ENCODE measurements at regions not wholly inside any gene's neighbourhood (a gene's known extent, or its start where the extent isn't known, plus 50 kb on each side); places are given as distances from the start of the nearest gene placed in this dataset.
"Not testable (repeated sequence)": the region's sequence is repeated elsewhere in the genome, so short reads cannot be mapped to it uniquely, and the experiment has no call there.

DNA sequence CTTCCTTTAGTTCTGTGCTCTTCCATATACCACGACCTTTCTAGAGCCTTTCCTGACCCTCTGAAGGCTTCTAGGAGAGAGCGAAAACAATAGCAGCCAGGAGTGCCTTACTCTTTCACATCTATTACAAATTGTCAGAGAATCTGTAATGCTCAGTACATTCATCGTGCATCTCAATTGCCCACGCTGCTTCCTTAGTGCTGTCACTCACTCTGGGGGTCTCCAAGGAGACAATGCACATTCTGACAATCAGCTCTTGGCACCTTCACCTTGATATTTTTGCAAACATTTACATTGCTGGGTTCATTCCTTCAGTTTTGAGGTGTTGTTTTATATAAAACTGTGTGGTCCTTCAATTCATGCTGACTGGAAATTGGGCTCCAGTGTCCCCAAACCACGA is 110.1 kb upstream of the GPR101 start:
- Mint-ChIP-seq H3K27ac (no peak overlapping the region), H3K36me3 (ENCODE audit: low read depth) (no peaks in the 10 kb centered on the region), H3K4me1 (peaks cover 2% of the 10 kb centered on the region), H3K4me3 (no peak overlapping the region), H3K27me3 (peaks cover 22% of the 10 kb centered on the region)
- no peaks in the 10 kb centered on the region for H3K9me3 ChIP-seq (ENCODE audit: control insufficient read depth, low read length, poor library complexity, severe bottlenecking)
- DNase-seq, result no peak
- no peak for ATAC-seq

DNA sequence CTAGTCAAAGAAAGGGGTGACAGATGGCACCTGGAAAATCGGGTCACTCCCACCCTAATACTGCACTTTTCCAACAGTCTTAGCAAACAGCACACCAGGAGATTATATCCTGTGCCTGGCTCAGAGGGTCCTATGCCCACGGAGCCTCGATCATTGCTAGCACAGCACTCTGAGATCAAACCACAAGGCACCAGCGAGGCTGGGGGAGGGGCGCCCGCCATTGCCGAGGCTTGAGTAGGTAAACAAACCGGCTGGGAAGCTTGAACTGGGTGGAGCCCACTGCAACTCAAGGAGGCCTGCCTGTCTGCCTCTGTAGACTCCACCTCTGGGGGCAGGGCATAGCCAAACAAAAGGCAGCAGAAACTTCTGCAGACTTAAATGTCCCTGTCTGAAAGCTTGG is 88.9 kb upstream of the GPR101 start:
- H3K4me3 Mint-ChIP-seq, DNase-seq, H3K27ac Mint-ChIP-seq: not testable (repeated sequence)

DNA sequence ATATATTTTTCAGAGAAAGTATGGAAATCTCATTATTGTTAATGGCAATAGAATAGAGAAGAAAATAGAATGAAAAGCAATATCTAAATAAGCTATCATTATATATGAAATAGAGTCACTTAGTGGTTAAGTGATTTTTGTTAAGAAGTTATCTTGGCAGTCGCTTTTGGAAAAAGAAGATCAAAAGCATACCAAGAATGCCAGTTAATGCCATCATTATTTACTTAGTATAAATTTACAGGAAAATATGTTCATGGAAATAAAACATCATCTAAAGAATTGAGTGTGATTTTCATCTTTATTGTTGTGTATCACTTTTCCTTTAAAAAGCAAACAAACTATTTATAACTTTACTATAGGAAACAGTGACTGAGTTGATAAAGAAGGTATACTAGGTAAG is 85.3 kb upstream of the GPR101 start:
- no peaks in the 10 kb centered on the region for H3K4me1 Mint-ChIP-seq
- no peaks in the 10 kb centered on the region for H3K36me3 Mint-ChIP-seq (ENCODE audit: low read depth)
- DNase-seq (no peak), ATAC-seq (no peak)
- H3K27ac Mint-ChIP-seq, result no peak overlapping the region
- H3K9me3 ChIP-seq (ENCODE audit: control insufficient read depth, low read length, poor library complexity, severe bottlenecking), result no peaks in the 10 kb centered on the region
- H3K27me3 Mint-ChIP-seq, result peaks cover 11% of the 10 kb centered on the region
- H3K4me3 Mint-ChIP-seq, result no peak overlapping the region

More for the DNA sequence above, 88.9 kb upstream of the GPR101 start:
- not testable (repeated sequence) for H3K36me3 Mint-ChIP-seq (ENCODE audit: low read depth); ATAC-seq; H3K9me3 ChIP-seq (ENCODE audit: control insufficient read depth, low read length, poor library complexity, severe bottlenecking); H3K4me1 Mint-ChIP-seq
- H3K27me3 Mint-ChIP-seq, result peaks cover 11% of the 10 kb centered on the region

DNA sequence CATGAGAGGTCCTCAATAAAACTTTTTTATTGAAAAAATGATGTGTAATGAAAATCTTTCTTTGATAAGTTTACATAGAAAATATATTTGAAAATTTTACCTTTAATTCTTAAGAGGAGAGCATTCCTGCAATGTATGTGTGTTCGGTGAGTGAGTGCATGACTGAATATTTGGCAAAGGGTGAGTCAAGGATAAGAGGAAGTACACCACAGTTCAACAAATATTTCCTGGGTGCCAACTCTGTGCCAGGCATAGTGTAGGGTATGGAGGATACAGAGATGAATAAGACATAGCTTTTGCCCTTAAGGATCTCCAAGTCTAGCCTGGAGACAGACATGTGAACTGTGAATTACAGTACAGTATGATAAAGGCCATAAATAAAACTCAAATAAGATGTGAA is 84.7 kb upstream of the GPR101 start:
- DNase-seq (no peak), ATAC-seq (no peak)
- no peak overlapping the region for H3K27ac Mint-ChIP-seq
- no peaks in the 10 kb centered on the region for H3K4me1 Mint-ChIP-seq
- H3K27me3 Mint-ChIP-seq, result peaks cover 11% of the 10 kb centered on the region
- no peak overlapping the region for H3K4me3 Mint-ChIP-seq
- H3K9me3 ChIP-seq (ENCODE audit: control insufficient read depth, low read length, poor library complexity, severe bottlenecking), result no peaks in the 10 kb centered on the region
- H3K36me3 Mint-ChIP-seq (ENCODE audit: low read depth), result no peaks in the 10 kb centered on the region

DNA sequence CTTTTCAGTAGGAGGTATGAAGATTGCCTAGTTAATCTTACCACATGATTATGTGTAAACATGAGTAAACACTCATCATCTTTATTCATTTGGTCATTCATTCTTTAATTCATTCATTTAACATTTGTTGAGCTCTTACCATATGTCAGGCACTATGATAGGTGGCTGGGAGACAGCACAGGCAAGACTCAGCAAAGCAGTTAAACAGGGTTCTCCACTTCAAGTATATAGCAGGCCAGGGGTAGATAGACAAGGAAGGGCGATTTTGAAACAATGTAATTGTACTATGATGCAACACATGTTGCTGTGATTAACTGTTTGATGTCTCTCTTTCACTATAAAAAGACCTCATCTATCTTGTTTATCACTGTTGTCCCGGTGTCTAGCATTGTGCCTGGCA is 84.3 kb upstream of the GPR101 start:
- H3K9me3 ChIP-seq (ENCODE audit: control insufficient read depth, low read length, poor library complexity, severe bottlenecking), result no peaks in the 10 kb centered on the region

DNA sequence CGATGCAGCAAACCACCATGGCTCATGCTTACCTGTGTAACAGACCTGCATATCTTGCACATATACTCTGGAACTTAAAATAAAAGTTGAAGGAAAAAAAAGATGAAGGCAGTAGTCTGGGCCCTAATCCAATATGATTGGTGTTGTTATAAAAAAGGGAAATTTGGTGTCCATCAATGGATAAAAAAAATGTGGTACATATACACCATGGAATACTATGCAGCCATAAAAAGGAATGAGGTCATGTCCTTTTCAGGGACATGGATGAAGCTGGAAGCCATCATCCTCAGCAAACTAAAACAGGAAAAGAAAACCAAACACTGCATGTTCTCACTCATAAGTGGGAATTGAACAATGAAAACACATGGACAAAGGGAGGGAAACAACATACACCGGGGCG is 74.1 kb upstream of the GPR101 start:
- H3K27ac Mint-ChIP-seq; H3K9me3 ChIP-seq (ENCODE audit: control insufficient read depth, low read length, poor library complexity, severe bottlenecking); DNase-seq; H3K4me1 Mint-ChIP-seq; H3K27me3 Mint-ChIP-seq; ATAC-seq; H3K36me3 Mint-ChIP-seq (ENCODE audit: low read depth); H3K4me3 Mint-ChIP-seq: not testable (repeated sequence)

More for the DNA sequence above, 84.3 kb upstream of the GPR101 start:
- Mint-ChIP-seq H3K36me3 (ENCODE audit: low read depth) (no peaks in the 10 kb centered on the region), H3K4me3 (no peak overlapping the region), H3K4me1 (no peaks in the 10 kb centered on the region), H3K27ac (no peak overlapping the region), H3K27me3 (peaks cover 11% of the 10 kb centered on the region)
- ATAC-seq (no peak), DNase-seq (no peak)

DNA sequence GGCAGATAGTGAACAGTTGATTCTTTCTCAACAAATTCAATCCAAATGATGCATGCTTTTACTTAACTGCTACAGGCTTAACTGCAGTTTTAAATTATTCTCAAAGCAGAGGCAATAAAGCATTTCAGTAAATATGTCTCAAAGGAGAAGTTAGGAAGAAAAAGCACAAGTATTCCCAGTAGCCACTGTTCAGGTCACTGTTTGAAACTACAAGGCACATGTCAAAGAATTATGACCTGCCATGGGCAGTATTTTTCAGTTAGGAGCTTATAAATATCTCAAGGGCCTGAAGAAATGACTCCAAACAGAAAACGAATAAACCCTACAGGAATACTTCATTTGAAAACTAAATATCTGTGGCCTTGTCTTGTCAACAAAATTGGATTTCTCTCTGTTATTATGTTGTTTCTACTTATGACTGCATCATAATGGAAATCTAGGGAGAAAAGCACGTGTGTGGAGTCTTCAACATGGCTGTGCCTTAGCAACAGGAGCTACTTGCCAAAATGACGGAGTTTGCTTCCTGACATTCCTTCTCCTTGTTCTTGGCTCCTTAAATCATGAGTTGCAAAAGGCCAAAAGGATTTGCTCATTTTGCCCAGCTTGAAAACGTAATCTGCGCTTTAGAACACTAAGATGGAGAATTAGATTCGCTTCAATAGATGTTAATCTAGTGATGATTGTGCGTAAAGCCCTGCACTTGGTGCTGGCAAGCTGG is 67.6 kb upstream of the GPR101 start:
- DNase-seq (no peak), ATAC-seq (no peak)
- H3K9me3 ChIP-seq (ENCODE audit: control insufficient read depth, low read length, poor library complexity, severe bottlenecking), result no peaks in the 10 kb centered on the region
- no peak overlapping the region for H3K4me3 Mint-ChIP-seq
- no peaks in the 10 kb centered on the region for H3K4me1 Mint-ChIP-seq
- peaks cover 23% of the 10 kb centered on the region for H3K27me3 Mint-ChIP-seq
- no peak overlapping the region for H3K27ac Mint-ChIP-seq
- H3K36me3 Mint-ChIP-seq (ENCODE audit: low read depth), result no peaks in the 10 kb centered on the region
